ENCODE measurements at regions not wholly inside any gene's neighbourhood (a gene's known extent, or its start where the extent isn't known, plus 50 kb on each side); places are given as distances from the start of the nearest gene placed in this dataset.
A peak's percentile ranks its signal among the peaks of the same experiment; 100 is the strongest.

DNA sequence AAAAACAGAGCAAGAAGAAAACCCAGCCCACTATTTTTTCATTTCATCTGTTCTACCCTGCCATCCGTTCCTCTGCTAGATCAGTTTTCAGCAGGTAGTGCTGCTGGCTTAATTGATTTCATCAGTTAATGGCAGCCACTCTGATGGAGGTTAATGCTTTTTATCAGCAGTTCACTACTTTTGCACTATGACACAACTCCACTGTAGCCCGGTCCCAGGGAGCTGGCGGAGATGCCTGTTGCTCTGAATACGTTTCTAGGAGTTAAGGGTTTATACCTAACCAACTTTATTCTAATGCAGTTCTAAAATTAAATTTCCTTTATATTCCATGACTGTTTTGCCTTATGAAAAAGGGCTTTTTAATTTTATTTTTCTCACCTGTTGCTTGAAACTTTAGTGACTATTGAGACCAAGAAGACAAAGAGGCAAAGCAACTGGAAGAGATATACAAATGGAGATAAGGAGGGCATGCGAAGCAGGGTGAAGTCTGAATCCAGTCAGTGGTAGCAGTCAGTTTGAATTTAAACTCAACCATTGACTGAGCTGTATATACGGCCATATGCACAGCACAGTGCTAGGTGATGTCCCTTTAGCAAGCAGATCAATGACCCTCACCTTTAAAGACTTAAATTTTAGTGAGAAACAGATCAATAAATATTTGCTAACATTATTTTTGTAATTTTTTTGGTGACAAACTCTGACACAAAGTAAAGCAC lies 477.9 kb downstream of the LMO4 start:
- 36 to 62% (median 55%) methylated on average over 6 of the region's 6 CpGs for WGBS, 3 donors
- DNase-seq, result peak in 1 of 2 donors; percentile 63
- Histone ChIP-seq H3K4me3 (ENCODE audit: low read depth in 1 of 3, low read length in 3 of 3) (peak overlapping the region in 1 of 3 donors; percentile 5), H3K4me1 (ENCODE audit: control insufficient read depth in 3 of 3, insufficient read depth in 2 of 3, low read depth in 1 of 3, low read length in 2 of 3) (peaks cover 0 to 32% (median 6%) of the 10 kb centered on the region in 3 donors), H3K9me3 (ENCODE audit: control insufficient read depth in 2 of 2, insufficient read depth in 1 of 2, low read depth in 1 of 2, low read length in 1 of 2) (peaks cover 0 to 3% of the 10 kb centered on the region in 2 donors), H3K27ac (ENCODE audit: low read depth in 1 of 3, low read length in 2 of 3) (peak overlapping the region in 1 of 3 donors; percentile 80), H3K27me3 (ENCODE audit: control insufficient read depth in 3 of 3, insufficient read depth in 3 of 3, low read length in 3 of 3) (no peaks in the 10 kb centered on the region), H3K36me3 (ENCODE audit: control insufficient read depth in 3 of 3, insufficient read depth in 2 of 3, low read depth in 1 of 3, low read length in 3 of 3) (no peaks in the 10 kb centered on the region)
- no peak for FAIRE-seq

DNA sequence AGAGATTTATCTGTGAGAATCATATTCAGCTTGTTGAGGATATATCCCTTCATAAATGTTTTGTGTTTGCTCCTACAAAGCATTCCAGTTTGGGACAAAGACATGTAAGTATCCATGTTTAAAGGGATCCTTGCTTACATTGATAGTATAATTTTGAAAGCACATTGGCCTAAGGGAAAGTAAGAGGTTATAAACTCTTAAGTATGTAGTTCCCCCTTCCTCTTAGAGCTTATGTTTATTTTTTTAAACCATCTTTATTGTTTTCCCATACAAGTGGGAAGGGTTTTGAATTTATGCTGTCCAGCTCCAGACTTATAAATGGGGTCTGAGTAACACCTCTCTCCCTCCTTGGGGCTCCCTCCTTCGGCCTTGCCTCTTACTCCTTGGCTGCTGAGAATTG lies 481.5 kb downstream of the LMO4 start:
- no peak for DNase-seq
- Histone ChIP-seq H3K4me1 (ENCODE audit: control insufficient read depth in 3 of 3, insufficient read depth in 2 of 3, low read depth in 1 of 3, low read length in 2 of 3) (peaks cover 0 to 28% (median 6%) of the 10 kb centered on the region in 3 donors), H3K36me3 (ENCODE audit: control insufficient read depth in 3 of 3, insufficient read depth in 2 of 3, low read depth in 1 of 3, low read length in 3 of 3) (no peaks in the 10 kb centered on the region), H3K27ac (ENCODE audit: low read depth in 1 of 3, low read length in 2 of 3) (no peak overlapping the region), H3K9me3 (ENCODE audit: control insufficient read depth in 2 of 2, insufficient read depth in 1 of 2, low read depth in 1 of 2, low read length in 1 of 2) (no peaks in the 10 kb centered on the region), H3K4me3 (ENCODE audit: low read depth in 1 of 3, low read length in 3 of 3) (no peak overlapping the region), H3K27me3 (ENCODE audit: control insufficient read depth in 3 of 3, insufficient read depth in 3 of 3, low read length in 3 of 3) (no peaks in the 10 kb centered on the region)
- 74 to 89% (median 87%) methylated on average over 1 of the region's 1 CpG for WGBS, 3 donors
- FAIRE-seq, result no peak

DNA sequence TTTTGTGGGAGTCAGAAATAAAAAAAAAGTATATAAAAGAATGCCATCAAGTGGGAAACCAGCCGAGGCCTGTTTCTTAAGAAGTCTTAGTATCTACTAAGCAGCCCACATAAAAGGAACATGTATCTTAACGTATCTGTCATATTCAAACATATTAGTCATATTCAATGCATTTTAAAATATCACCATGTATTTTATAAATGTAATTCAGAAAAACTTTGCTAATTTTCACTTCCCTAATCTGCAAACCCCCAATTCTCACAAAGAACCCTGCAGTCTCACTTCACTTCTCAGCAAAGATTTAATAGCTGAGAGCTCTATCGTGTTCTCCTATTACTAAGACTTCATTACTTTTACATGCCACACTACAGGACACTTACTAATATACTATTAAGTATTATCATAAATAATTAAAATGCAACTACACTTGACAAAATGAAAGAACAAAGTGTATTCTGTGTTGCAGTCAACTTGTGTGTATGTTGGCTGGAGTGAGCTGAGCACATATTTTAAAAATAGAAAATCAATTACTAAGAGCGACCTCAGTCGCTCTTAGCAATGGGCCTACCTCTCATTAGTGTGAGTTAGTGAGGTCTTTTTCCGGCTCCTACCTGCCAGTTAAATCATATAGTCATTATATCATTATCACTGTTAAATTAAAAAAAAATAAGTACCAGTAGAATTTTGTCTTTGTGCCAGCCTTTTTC lies 484.3 kb downstream of the LMO4 start:
- H3K27me3 ChIP-seq (ENCODE audit: control insufficient read depth in 3 of 3, insufficient read depth in 3 of 3, low read length in 3 of 3), result no peaks in the 10 kb centered on the region
- no peak for FAIRE-seq
- no peaks in the 10 kb centered on the region for H3K36me3 ChIP-seq (ENCODE audit: control insufficient read depth in 3 of 3, insufficient read depth in 2 of 3, low read depth in 1 of 3, low read length in 3 of 3)
- no peak overlapping the region for H3K27ac ChIP-seq (ENCODE audit: low read depth in 1 of 3, low read length in 2 of 3)
- 68 to 90% (median 78%) methylated on average over 6 of the region's 6 CpGs for WGBS, 3 donors
- peaks cover 0 to 5% (median 0%) of the 10 kb centered on the region in 3 donors for H3K4me1 ChIP-seq (ENCODE audit: control insufficient read depth in 3 of 3, insufficient read depth in 2 of 3, low read depth in 1 of 3, low read length in 2 of 3)
- H3K9me3 ChIP-seq (ENCODE audit: control insufficient read depth in 2 of 2, insufficient read depth in 1 of 2, low read depth in 1 of 2, low read length in 1 of 2), result no peaks in the 10 kb centered on the region
- DNase-seq, result no peak
- H3K4me3 ChIP-seq (ENCODE audit: low read depth in 1 of 3, low read length in 3 of 3), result no peak overlapping the region

DNA sequence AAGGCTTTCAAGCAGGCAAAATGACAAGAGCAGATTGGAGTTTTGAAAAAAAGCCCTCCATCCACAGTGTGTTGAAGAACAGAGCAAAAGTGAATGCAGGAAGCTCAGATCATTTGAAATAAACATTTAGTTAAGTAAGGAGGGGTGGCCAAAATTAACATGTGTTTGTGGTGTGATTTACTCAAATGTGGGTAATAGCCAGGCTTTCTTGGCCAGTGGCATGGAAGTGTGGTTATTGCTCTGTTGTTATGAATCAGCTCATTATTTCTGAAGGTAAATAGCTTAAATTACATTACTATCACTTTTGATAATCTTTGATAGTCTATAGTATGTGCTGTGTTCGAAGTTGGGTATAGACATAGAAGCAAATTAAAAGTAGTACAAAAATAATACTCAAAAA lies 485.9 kb downstream of the LMO4 start:
- no peak for FAIRE-seq

DNA sequence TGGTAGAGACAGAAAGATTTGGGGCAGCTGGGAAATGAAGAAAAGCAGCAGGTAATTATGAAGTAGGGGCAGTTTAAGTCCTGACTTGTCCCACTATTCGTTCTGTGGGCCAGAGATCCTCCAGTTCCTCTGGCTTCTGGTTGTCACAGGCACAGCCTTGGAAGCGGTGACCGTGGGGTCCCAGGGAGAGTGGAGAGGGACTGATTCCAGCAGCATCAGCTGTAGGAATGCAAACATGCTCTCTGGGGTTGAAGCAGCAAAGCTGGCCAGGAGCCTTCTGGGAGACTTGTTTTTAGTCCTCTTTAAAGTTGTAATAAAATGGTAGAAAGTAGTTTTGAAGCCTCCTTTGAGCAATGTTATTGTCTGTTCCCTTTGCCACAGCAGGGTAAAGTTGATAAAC lies 488.0 kb downstream of the LMO4 start:
- H3K36me3 ChIP-seq (ENCODE audit: control insufficient read depth in 3 of 3, insufficient read depth in 2 of 3, low read depth in 1 of 3, low read length in 3 of 3), result no peaks in the 10 kb centered on the region
- H3K27me3 ChIP-seq (ENCODE audit: control insufficient read depth in 3 of 3, insufficient read depth in 3 of 3, low read length in 3 of 3), result no peaks in the 10 kb centered on the region
- no peak overlapping the region for H3K27ac ChIP-seq (ENCODE audit: low read depth in 1 of 3, low read length in 2 of 3)
- H3K4me1 ChIP-seq (ENCODE audit: control insufficient read depth in 3 of 3, insufficient read depth in 2 of 3, low read depth in 1 of 3, low read length in 2 of 3), result no peaks in the 10 kb centered on the region
- FAIRE-seq (no peak), DNase-seq (no peak)
- no peak overlapping the region for H3K4me3 ChIP-seq (ENCODE audit: low read depth in 1 of 3, low read length in 3 of 3)
- 57 to 92% (median 84%) methylated on average over 3 of the region's 3 CpGs for WGBS, 3 donors
- H3K9me3 ChIP-seq (ENCODE audit: control insufficient read depth in 2 of 2, insufficient read depth in 1 of 2, low read depth in 1 of 2, low read length in 1 of 2), result no peaks in the 10 kb centered on the region

More for the DNA sequence above, 485.9 kb downstream of the LMO4 start:
- Histone ChIP-seq H3K4me3 (ENCODE audit: low read depth in 1 of 3, low read length in 3 of 3) (no peak overlapping the region), H3K27ac (ENCODE audit: low read depth in 1 of 3, low read length in 2 of 3) (no peak overlapping the region), H3K4me1 (ENCODE audit: control insufficient read depth in 3 of 3, insufficient read depth in 2 of 3, low read depth in 1 of 3, low read length in 2 of 3) (no peaks in the 10 kb centered on the region), H3K27me3 (ENCODE audit: control insufficient read depth in 3 of 3, insufficient read depth in 3 of 3, low read length in 3 of 3) (no peaks in the 10 kb centered on the region), H3K9me3 (ENCODE audit: control insufficient read depth in 2 of 2, insufficient read depth in 1 of 2, low read depth in 1 of 2, low read length in 1 of 2) (no peaks in the 10 kb centered on the region), H3K36me3 (ENCODE audit: control insufficient read depth in 3 of 3, insufficient read depth in 2 of 3, low read depth in 1 of 3, low read length in 3 of 3) (no peaks in the 10 kb centered on the region)
- DNase-seq, result no peak
- WGBS, 3 donors, result 50 to 60% (median 57%) methylated on average over 1 of the region's 1 CpG

DNA sequence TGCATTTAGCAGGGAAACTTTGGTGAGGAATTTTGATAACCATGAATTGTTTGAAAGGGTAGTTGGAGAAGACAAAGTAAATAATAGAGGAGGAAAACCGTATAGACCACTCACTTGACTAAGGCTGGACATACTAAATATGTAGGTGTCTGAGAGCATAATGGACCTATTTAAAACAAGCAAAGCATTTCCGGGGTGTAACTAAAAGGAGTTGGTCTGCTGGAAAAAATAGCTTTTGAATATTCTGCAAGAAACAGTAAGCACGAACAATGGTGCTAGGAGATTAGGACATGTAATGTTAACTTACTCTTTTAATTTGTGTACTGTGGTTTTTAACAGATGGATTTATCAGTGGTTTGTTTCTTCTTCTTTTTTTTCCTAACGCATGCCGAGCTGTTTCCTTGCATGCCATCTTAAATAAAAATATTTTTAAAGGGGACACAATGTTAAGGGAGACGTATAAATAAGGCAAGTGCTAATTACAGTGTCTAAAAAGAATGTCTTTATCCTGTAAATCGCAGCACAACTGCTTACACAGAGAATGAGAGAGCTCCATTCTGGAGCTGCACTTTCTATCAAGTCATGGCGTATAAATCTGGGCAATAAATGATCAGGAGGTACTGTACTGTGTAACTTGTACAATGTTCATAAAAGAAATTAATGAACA lies 492.1 kb downstream of the LMO4 start:
- DNase-seq, result no peak
- no peaks in the 10 kb centered on the region for H3K36me3 ChIP-seq (ENCODE audit: control insufficient read depth in 3 of 3, insufficient read depth in 2 of 3, low read depth in 1 of 3, low read length in 3 of 3)
- no peaks in the 10 kb centered on the region for H3K27me3 ChIP-seq (ENCODE audit: control insufficient read depth in 3 of 3, insufficient read depth in 3 of 3, low read length in 3 of 3)
- WGBS, 3 donors, result 64 to 82% (median 74%) methylated on average over 8 of the region's 8 CpGs
- H3K27ac ChIP-seq (ENCODE audit: low read depth in 1 of 3, low read length in 2 of 3), result no peak overlapping the region
- FAIRE-seq, result no peak
- no peaks in the 10 kb centered on the region for H3K9me3 ChIP-seq (ENCODE audit: control insufficient read depth in 2 of 2, insufficient read depth in 1 of 2, low read depth in 1 of 2, low read length in 1 of 2)
- no peaks in the 10 kb centered on the region for H3K4me1 ChIP-seq (ENCODE audit: control insufficient read depth in 3 of 3, insufficient read depth in 2 of 3, low read depth in 1 of 3, low read length in 2 of 3)
- H3K4me3 ChIP-seq (ENCODE audit: low read depth in 1 of 3, low read length in 3 of 3), result no peak overlapping the region

DNA sequence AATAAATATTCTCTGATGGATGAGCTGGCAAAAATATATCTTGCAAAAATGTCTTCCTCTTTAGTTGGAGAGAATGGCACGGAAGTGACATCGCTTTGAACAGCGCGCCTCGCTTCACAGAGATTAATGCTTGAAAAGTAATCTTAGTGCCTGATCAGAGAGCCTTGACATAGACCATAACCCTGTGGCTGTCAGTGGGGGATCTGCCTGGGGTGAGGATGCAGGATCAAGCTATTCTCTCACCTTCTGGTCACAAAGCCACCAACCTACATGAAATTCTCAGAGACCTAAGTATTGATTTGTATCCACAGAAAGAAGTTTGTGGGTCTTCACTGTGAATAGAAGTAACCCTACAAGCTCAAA lies 492.6 kb downstream of the LMO4 start:
- WGBS, 3 donors, result 94 to 97% (median 95%) methylated on average over 5 of the region's 5 CpGs
- Histone ChIP-seq H3K27ac (ENCODE audit: low read depth in 1 of 3, low read length in 2 of 3) (no peak overlapping the region), H3K9me3 (ENCODE audit: control insufficient read depth in 2 of 2, insufficient read depth in 1 of 2, low read depth in 1 of 2, low read length in 1 of 2) (no peaks in the 10 kb centered on the region), H3K4me3 (ENCODE audit: low read depth in 1 of 3, low read length in 3 of 3) (no peak overlapping the region), H3K36me3 (ENCODE audit: control insufficient read depth in 3 of 3, insufficient read depth in 2 of 3, low read depth in 1 of 3, low read length in 3 of 3) (no peaks in the 10 kb centered on the region), H3K4me1 (ENCODE audit: control insufficient read depth in 3 of 3, insufficient read depth in 2 of 3, low read depth in 1 of 3, low read length in 2 of 3) (no peaks in the 10 kb centered on the region), H3K27me3 (ENCODE audit: control insufficient read depth in 3 of 3, insufficient read depth in 3 of 3, low read length in 3 of 3) (no peaks in the 10 kb centered on the region)
- DNase-seq (no peak), FAIRE-seq (no peak)

DNA sequence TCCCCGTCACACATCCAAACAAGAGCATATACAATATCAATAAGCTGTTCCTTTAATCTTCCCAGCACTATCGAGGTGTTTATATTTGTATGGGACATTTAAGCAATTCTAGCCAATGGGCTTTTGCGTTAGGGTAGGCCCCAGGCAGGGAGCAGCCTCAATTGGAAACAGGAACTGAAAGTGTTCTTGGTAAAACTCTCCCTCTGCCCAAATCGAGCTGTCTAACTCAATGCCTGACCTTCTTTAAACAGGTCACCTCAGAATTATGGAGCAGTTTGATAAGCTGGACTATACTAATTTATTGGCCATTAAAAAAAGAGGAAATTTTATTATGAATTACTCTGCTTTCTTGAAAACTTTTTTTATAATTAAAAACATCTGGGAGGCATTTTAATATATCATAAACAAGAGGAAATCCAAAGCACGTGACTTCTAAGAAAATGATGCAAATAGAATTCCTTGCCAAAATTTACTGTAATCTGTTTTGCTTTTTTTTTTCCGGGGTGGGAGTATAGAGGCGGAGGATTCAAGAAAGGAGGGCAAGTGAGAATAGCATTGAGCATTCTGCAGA lies 498.1 kb downstream of the LMO4 start:
- Histone ChIP-seq H3K27me3 (ENCODE audit: control insufficient read depth in 3 of 3, insufficient read depth in 3 of 3, low read length in 3 of 3) (no peaks in the 10 kb centered on the region), H3K36me3 (ENCODE audit: control insufficient read depth in 3 of 3, insufficient read depth in 2 of 3, low read depth in 1 of 3, low read length in 3 of 3) (no peaks in the 10 kb centered on the region), H3K9me3 (ENCODE audit: control insufficient read depth in 2 of 2, insufficient read depth in 1 of 2, low read depth in 1 of 2, low read length in 1 of 2) (no peaks in the 10 kb centered on the region), H3K4me3 (ENCODE audit: low read depth in 1 of 3, low read length in 3 of 3) (no peak overlapping the region), H3K27ac (ENCODE audit: low read depth in 1 of 3, low read length in 2 of 3) (peak overlapping the region in 2 of 3 donors; percentile 27 to 68), H3K4me1 (ENCODE audit: control insufficient read depth in 3 of 3, insufficient read depth in 2 of 3, low read depth in 1 of 3, low read length in 2 of 3) (no peaks in the 10 kb centered on the region)
- 42 to 67% (median 67%) methylated on average over 7 of the region's 7 CpGs for WGBS, 3 donors
- FAIRE-seq (no peak), DNase-seq (peak; percentile 25 to 35)

Data from small intestine (tissue), 7 donors.